Bronchial epithelial cell (primary cell): ENCODE measurements at regions not wholly inside any gene's neighbourhood (a gene's known extent, or its start where the extent isn't known, plus 50 kb on each side); places are given as distances from the start of the nearest gene placed in this dataset.

ENCODE experiments used
- DNase-seq: peaks from one replicate; pipeline ENCODE4 v3.0.0-alpha.2; 2010; ENCODE audit warnings: low read depth
- FAIRE-seq: peaks from 2 replicates; lab custom pipeline; 2011; peaks lifted over from hg19 to GRCh38; lab: Jason Lieb, UNC
- H3K27me3 ChIP-seq: 2 replicates; pipeline ENCODE4 v1.5.1; 2011; ENCODE audit warnings: low read length; ENCODE audit not compliant: control insufficient read depth, insufficient read depth
- H3K36me3 ChIP-seq: 2 replicates; pipeline ENCODE4 v1.5.1; 2011; ENCODE audit warnings: low read length; ENCODE audit not compliant: control insufficient read depth, insufficient read depth
- H3K4me3 ChIP-seq: 2 replicates; pipeline ENCODE4 v1.5.1; 2011; ENCODE audit warnings: mild to moderate bottlenecking, low read depth, low read length, control low read depth
- CTCF ChIP-seq: IDR thresholded peaks from 2 replicates; pipeline ENCODE4 v1.5.1; 2011; ENCODE audit warnings: mild to moderate bottlenecking, moderate library complexity, low read length, control low read depth, inconsistent platforms; ENCODE audit not compliant: insufficient read depth, severe bottlenecking

GRCh38 chr2:175576875-175577274 lies 395.4 kb upstream of the ATP5MC3 start:
- Histone ChIP-seq H3K27me3 (no peaks in the 10 kb centered on the region), H3K36me3 (no peaks in the 10 kb centered on the region), H3K4me3 (no peak overlapping the region)
- no peak for TF ChIP-seq CTCF
- FAIRE-seq = no peak
- no peak for DNase-seq

GRCh38 chr2:175576270-175576669 lies 394.8 kb upstream of the ATP5MC3 start:
- no peak for TF ChIP-seq CTCF
- FAIRE-seq (no peak), DNase-seq (no peak)
- no peaks in the 10 kb centered on the region for H3K36me3 ChIP-seq
- H3K27me3 ChIP-seq = no peaks in the 10 kb centered on the region
- H3K4me3 ChIP-seq = no peak overlapping the region

- H3K27me3 ChIP-seq = no peaks in the 10 kb centered on the region
- FAIRE-seq = no peak
- TF ChIP-seq CTCF = no peak
Measured at GRCh38 chr2:175575346-175576258, 394.1 kb upstream of the ATP5MC3 start.

GRCh38 chr2:175574069-175574468 lies 392.6 kb upstream of the ATP5MC3 start:
- TF ChIP-seq CTCF = no peak
- DNase-seq = no peak
- Histone ChIP-seq H3K27me3 (no peaks in the 10 kb centered on the region), H3K4me3 (no peak overlapping the region), H3K36me3 (no peaks in the 10 kb centered on the region)
- FAIRE-seq = no peak

More at GRCh38 chr2:175575346-175576258, 394.1 kb upstream of the ATP5MC3 start:
- no peak for DNase-seq
- no peaks in the 10 kb centered on the region for H3K36me3 ChIP-seq
- no peak overlapping the region for H3K4me3 ChIP-seq

GRCh38 chr2:175571078-175571653 lies 389.7 kb upstream of the ATP5MC3 start:
- DNase-seq (no peak), FAIRE-seq (no peak)
- no peaks in the 10 kb centered on the region for H3K36me3 ChIP-seq
- H3K4me3 ChIP-seq = no peak overlapping the region
- TF ChIP-seq CTCF = no peak
- H3K27me3 ChIP-seq = no peaks in the 10 kb centered on the region
